Chondrocyte (in vitro differentiated cells): ENCODE measurements at regions not wholly inside any gene's neighbourhood (a gene's known extent, or its start where the extent isn't known, plus 50 kb on each side); places are given as distances from the start of the nearest gene placed in this dataset.

ENCODE experiments used
- DNase-seq: peaks from one replicate; pipeline ENCODE4 v3.0.0; 2021; ENCODE audit warnings: mixed read lengths, low spot score
- H3K27ac Mint-ChIP-seq: one replicate; pipeline ENCODE4 v1.8.0; 2021; ENCODE audit warnings: mild to moderate bottlenecking, moderate library complexity, mixed read lengths; ENCODE audit not compliant: unreplicated experiment
- H3K27me3 Mint-ChIP-seq: 2 replicates; pipeline ENCODE4 v1.8.0; 2021; ENCODE audit warnings: low read depth, mixed read lengths
- H3K36me3 Mint-ChIP-seq: 2 replicates; pipeline ENCODE4 v1.8.0; 2021; ENCODE audit warnings: low read depth, mixed read lengths
- H3K4me1 Mint-ChIP-seq: 2 replicates; pipeline ENCODE4 v1.8.0; 2021; ENCODE audit warnings: low read depth, mild to moderate bottlenecking, mixed read lengths
- H3K4me3 Mint-ChIP-seq: one replicate; pipeline ENCODE4 v1.8.0; 2021; ENCODE audit warnings: mild to moderate bottlenecking, moderate library complexity, mixed read lengths; ENCODE audit not compliant: unreplicated experiment
- H3K9me3 Mint-ChIP-seq: 2 replicates; pipeline ENCODE4 v1.8.0; 2021; ENCODE audit warnings: low read depth, mixed read lengths
- CTCF ChIP-seq: fragments of 200-600 bp; sonication (generic); IDR thresholded peaks from 2 replicates; pipeline ENCODE4 v1.5.0; 2021; ENCODE audit warnings: antibody characterized with exemption, mild to moderate bottlenecking, moderate library complexity

- Mint-ChIP-seq H3K4me1 (no peaks in the 10 kb centered on the region), H3K36me3 (no peaks in the 10 kb centered on the region), H3K27ac (no peak overlapping the region), H3K27me3 (no peaks in the 10 kb centered on the region), H3K4me3 (no peak overlapping the region), H3K9me3 (peaks cover 3% of the 10 kb centered on the region)
- no peak for DNase-seq
- no peak for TF ChIP-seq CTCF
These were observed 71.3 kb upstream of the SPRED2 start for GRCh38 chr2:65503746-65504145.

GRCh38 chr2:65501836-65502235 lies 69.4 kb upstream of the SPRED2 start:
- no peak for TF ChIP-seq CTCF
- Mint-ChIP-seq H3K4me3 (no peak overlapping the region), H3K27ac (no peak overlapping the region), H3K4me1 (no peaks in the 10 kb centered on the region), H3K36me3 (no peaks in the 10 kb centered on the region), H3K27me3 (no peaks in the 10 kb centered on the region), H3K9me3 (no peaks in the 10 kb centered on the region)
- DNase-seq = no peak

GRCh38 chr2:65501074-65501473 lies 68.7 kb upstream of the SPRED2 start:
- no peak for TF ChIP-seq CTCF
- H3K27me3 Mint-ChIP-seq = no peaks in the 10 kb centered on the region
- H3K9me3 Mint-ChIP-seq = no peaks in the 10 kb centered on the region
- H3K36me3 Mint-ChIP-seq = no peaks in the 10 kb centered on the region
- DNase-seq = no peak
- H3K4me3 Mint-ChIP-seq = no peak overlapping the region
- H3K27ac Mint-ChIP-seq = no peak overlapping the region
- H3K4me1 Mint-ChIP-seq = no peaks in the 10 kb centered on the region

- Mint-ChIP-seq H3K4me3 (no peak overlapping the region), H3K36me3 (no peaks in the 10 kb centered on the region), H3K27ac (no peak overlapping the region), H3K4me1 (peaks cover under 1% of the 10 kb centered on the region), H3K9me3 (no peaks in the 10 kb centered on the region), H3K27me3 (no peaks in the 10 kb centered on the region)
- no peak for DNase-seq
- no peak for TF ChIP-seq CTCF
These were observed 68.1 kb upstream of the SPRED2 start for GRCh38 chr2:65500310-65501040.

- Mint-ChIP-seq H3K9me3 (no peaks in the 10 kb centered on the region), H3K27ac (no peak overlapping the region), H3K4me1 (peaks cover 3% of the 10 kb centered on the region), H3K27me3 (no peaks in the 10 kb centered on the region), H3K4me3 (no peak overlapping the region), H3K36me3 (no peaks in the 10 kb centered on the region)
- no peak for DNase-seq
- TF ChIP-seq CTCF = no peak
These were observed 66.8 kb upstream of the SPRED2 start for GRCh38 chr2:65499216-65499615.
